ENCODE measurements at regions not wholly inside any gene's neighbourhood (a gene's known extent, or its start where the extent isn't known, plus 50 kb on each side); places are given as distances from the start of the nearest gene placed in this dataset.

DNA sequence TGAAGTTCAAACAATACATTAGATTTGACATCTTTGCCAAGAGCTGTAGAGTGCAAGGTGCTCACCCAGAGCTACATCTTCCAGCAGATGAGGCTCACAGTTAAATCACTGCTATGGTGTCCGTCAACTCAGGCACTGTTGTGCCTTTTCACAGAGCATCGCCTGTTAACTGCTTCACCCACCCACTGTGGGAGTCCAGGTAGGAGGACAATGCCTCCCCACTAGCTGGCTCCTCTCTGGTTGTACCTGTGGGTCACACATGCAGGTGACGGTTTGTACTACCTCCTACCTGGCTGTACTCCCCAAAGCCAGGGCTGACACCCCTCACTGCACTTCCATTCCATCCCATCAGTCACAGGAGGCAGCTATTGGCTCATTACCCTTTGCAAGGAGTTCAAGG, 84.6 kb upstream of the TOP3B start (continued):
- TF ChIP-seq, protein P1, sequence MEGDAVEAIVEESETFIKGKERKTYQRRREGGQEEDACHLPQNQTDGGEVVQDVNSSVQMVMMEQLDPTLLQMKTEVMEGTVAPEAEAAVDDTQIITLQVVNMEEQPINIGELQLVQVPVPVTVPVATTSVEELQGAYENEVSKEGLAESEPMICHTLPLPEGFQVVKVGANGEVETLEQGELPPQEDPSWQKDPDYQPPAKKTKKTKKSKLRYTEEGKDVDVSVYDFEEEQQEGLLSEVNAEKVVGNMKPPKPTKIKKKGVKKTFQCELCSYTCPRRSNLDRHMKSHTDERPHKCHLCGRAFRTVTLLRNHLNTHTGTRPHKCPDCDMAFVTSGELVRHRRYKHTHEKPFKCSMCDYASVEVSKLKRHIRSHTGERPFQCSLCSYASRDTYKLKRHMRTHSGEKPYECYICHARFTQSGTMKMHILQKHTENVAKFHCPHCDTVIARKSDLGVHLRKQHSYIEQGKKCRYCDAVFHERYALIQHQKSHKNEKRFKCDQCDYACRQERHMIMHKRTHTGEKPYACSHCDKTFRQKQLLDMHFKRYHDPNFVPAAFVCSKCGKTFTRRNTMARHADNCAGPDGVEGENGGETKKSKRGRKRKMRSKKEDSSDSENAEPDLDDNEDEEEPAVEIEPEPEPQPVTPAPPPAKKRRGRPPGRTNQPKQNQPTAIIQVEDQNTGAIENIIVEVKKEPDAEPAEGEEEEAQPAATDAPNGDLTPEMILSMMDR (IDR thresholded peaks at IDR 0.05 in 2 of 3, conservative IDR thresholded peaks at IDR 0.05 in 1 of 3; ENCODE audit: borderline replicate concordance in 1 of 3, insufficient read depth in 1 of 3, low read depth in 2 of 3, low read length in 2 of 3) = no peak
- TF ChIP-seq, protein P2, sequence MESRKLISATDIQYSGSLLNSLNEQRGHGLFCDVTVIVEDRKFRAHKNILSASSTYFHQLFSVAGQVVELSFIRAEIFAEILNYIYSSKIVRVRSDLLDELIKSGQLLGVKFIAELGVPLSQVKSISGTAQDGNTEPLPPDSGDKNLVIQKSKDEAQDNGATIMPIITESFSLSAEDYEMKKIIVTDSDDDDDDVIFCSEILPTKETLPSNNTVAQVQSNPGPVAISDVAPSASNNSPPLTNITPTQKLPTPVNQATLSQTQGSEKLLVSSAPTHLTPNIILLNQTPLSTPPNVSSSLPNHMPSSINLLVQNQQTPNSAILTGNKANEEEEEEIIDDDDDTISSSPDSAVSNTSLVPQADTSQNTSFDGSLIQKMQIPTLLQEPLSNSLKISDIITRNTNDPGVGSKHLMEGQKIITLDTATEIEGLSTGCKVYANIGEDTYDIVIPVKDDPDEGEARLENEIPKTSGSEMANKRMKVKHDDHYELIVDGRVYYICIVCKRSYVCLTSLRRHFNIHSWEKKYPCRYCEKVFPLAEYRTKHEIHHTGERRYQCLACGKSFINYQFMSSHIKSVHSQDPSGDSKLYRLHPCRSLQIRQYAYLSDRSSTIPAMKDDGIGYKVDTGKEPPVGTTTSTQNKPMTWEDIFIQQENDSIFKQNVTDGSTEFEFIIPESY (IDR thresholded peaks at IDR 0.05; ENCODE audit: extremely low read depth, insufficient replicate concordance, low read length) = no peak
- no peak for TF ChIP-seq YY1 (IDR thresholded peaks at IDR 0.05; ENCODE audit: extremely low read depth, insufficient replicate concordance, low read depth, low read length)
- TF ChIP-seq CEBPB (IDR thresholded peaks at IDR 0.05; ENCODE audit: low read depth) = no peak
- TF ChIP-seq ZFX (IDR thresholded peaks at IDR 0.05) = no peak

DNA sequence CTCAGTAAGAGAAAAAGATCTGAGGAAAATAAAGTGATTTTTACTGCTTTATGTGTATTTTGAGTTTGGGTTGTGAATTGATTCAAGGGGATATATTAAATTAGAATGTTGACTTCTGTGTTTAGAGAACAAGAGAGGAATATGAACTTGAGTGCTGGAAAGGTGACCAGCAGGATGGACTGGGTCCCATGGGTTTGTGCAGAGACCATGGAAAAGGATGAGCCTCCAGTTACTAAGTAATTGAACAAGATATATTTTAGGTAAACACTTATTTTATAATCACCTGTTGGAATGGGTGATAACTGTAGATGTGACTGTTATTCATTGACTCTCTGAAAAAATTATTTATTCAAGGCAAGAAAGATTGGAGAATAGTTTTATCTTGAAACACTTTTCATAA, 82.0 kb upstream of the TOP3B start:
- H3K4me1 ChIP-seq (ENCODE audit: control insufficient read depth in 1 of 2, insufficient read depth in 2 of 2, low read length in 2 of 2) = no peaks in the 10 kb centered on the region; a peak in 1 of 4 replicates
- H2AFZ ChIP-seq (ENCODE audit: low read depth, low read length, poor library complexity, severe bottlenecking) = no peak overlapping the region
- POLR2A ChIA-PET = no interaction called here
- H3K9ac ChIP-seq (ENCODE audit: low read length) = no peak overlapping the region
- CTCF ChIA-PET = no interaction called here
- no peaks in the 10 kb centered on the region for H3K9me3 ChIP-seq (ENCODE audit: control insufficient read depth in 1 of 2, insufficient read depth in 1 of 2, low read depth in 1 of 2, low read length in 2 of 2)
- ATAC-seq (no peak), DNase-seq (ENCODE audit: low read depth, low spot score) (no peak)
- RAD21 ChIA-PET (ENCODE audit: low non-redundant PET in 1 of 2, low total read pairs in 2 of 2, uncharacterized antibody in 2 of 2, unreplicated experiment in 2 of 2) = no interaction called here
- H3K27ac ChIP-seq (ENCODE audit: low read depth, low read length) = no peak overlapping the region
- no peaks in the 10 kb centered on the region for H3K9me2 ChIP-seq (ENCODE audit: insufficient read depth)
- BruUV-seq (replicated peaks) = no TSS peak
- H3K4me2 ChIP-seq (ENCODE audit: low read length) = no peak overlapping the region
- no peak overlapping the region for H3K4me3 ChIP-seq (replicated peaks in 1 of 2; ENCODE audit: low read depth in 1 of 2, low read length in 2 of 2)
- no peak for TF ChIP-seq TCF7L2 (IDR thresholded peaks at IDR 0.05; ENCODE audit: borderline replicate concordance, extremely low read depth, insufficient read depth, insufficient read length)
- no peak for TF ChIP-seq ELF1 (IDR thresholded peaks at IDR 0.05; ENCODE audit: borderline replicate concordance, low read depth)
- TF ChIP-seq FOSL1 (IDR thresholded peaks at IDR 0.05; ENCODE audit: low read depth) = no peak
- no peak for TF ChIP-seq EGR1 (IDR thresholded peaks at IDR 0.05; ENCODE audit: low read depth)
- TF ChIP-seq SRF (IDR thresholded peaks at IDR 0.05; ENCODE audit: low read depth) = no peak
- TF ChIP-seq RAD21 (IDR thresholded peaks at IDR 0.05; ENCODE audit: low read depth) = no peak
- no peak for TF ChIP-seq CBX3 (IDR thresholded peaks at IDR 0.05; ENCODE audit: low read depth)
- no peak for TF ChIP-seq EZH2phosphoT487 (IDR thresholded peaks at IDR 0.05; ENCODE audit: borderline replicate concordance)
- TF ChIP-seq, protein P3, sequence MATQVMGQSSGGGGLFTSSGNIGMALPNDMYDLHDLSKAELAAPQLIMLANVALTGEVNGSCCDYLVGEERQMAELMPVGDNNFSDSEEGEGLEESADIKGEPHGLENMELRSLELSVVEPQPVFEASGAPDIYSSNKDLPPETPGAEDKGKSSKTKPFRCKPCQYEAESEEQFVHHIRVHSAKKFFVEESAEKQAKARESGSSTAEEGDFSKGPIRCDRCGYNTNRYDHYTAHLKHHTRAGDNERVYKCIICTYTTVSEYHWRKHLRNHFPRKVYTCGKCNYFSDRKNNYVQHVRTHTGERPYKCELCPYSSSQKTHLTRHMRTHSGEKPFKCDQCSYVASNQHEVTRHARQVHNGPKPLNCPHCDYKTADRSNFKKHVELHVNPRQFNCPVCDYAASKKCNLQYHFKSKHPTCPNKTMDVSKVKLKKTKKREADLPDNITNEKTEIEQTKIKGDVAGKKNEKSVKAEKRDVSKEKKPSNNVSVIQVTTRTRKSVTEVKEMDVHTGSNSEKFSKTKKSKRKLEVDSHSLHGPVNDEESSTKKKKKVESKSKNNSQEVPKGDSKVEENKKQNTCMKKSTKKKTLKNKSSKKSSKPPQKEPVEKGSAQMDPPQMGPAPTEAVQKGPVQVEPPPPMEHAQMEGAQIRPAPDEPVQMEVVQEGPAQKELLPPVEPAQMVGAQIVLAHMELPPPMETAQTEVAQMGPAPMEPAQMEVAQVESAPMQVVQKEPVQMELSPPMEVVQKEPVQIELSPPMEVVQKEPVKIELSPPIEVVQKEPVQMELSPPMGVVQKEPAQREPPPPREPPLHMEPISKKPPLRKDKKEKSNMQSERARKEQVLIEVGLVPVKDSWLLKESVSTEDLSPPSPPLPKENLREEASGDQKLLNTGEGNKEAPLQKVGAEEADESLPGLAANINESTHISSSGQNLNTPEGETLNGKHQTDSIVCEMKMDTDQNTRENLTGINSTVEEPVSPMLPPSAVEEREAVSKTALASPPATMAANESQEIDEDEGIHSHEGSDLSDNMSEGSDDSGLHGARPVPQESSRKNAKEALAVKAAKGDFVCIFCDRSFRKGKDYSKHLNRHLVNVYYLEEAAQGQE (IDR thresholded peaks at IDR 0.05; ENCODE audit: low read depth) = no peak
- TF ChIP-seq JUND (IDR thresholded peaks at IDR 0.05) = no peak
- H4K20me1 ChIP-seq (ENCODE audit: insufficient read depth) = no peaks in the 10 kb centered on the region
- intact Hi-C loops (cut with micrococcal nuclease) = no loop called here
- no peaks in the 10 kb centered on the region for H3K36me3 ChIP-seq (ENCODE audit: control insufficient read depth in 1 of 2, insufficient read depth in 2 of 2, low read length in 2 of 2)
- 0 out of 2 replicates have a peak, but pooled peaks cover 2% of the 10 kb centered on the region for H3K27me3 ChIP-seq (ENCODE audit: insufficient read depth, low read length)
- no peaks in the 10 kb centered on the region for H3K79me2 ChIP-seq (ENCODE audit: insufficient read depth, low read length)
